Erythroblast (primary cell): ENCODE measurements at regions not wholly inside any gene's neighbourhood (a gene's known extent, or its start where the extent isn't known, plus 50 kb on each side); places are given as distances from the start of the nearest gene placed in this dataset.

Experiments used
- GATA1 ChIP-seq: IDR thresholded peaks from 2 replicates; pipeline ENCODE4 v1.6.1; 2011; ENCODE audit warnings: low read depth, mild to moderate bottlenecking, control low read depth, low read length, moderate library complexity
- POLR2A ChIP-seq: IDR thresholded peaks from 2 replicates; pipeline ENCODE4 v1.6.1; 2011; ENCODE audit warnings: mild to moderate bottlenecking, low read length

GRCh38 chr7:67398916-67399315 lies 402.3 kb downstream of the TYW1 start:
- no peak for TF ChIP-seq POLR2A
- no peak for TF ChIP-seq GATA1
